ENCODE measurements at regions not wholly inside any gene's neighbourhood (a gene's known extent, or its start where the extent isn't known, plus 50 kb on each side); places are given as distances from the start of the nearest gene placed in this dataset.

GRCh38 chr6:170007468-170008293, 256.3 kb downstream of the ERMARD start:
- in situ Hi-C loops (cut with MboI; ENCODE audit: low sequenced_read_pairs, unreplicated experiment): no loop called here
- no peak for DNase-seq (ENCODE audit: low spot score)
- no peak for TF ChIP-seq CTCF (IDR thresholded peaks at IDR 0.05; ENCODE audit: borderline replicate concordance, control extremely low read depth, extremely low read depth, insufficient read depth, missing control alignments)

- no peak for DNase-seq (ENCODE audit: low spot score)
- in situ Hi-C loops (cut with MboI; ENCODE audit: low sequenced_read_pairs, unreplicated experiment): no loop called here
- TF ChIP-seq CTCF (IDR thresholded peaks at IDR 0.05; ENCODE audit: borderline replicate concordance, control extremely low read depth, extremely low read depth, insufficient read depth, missing control alignments): no peak
Measured at GRCh38 chr6:170006900-170007467, 255.6 kb downstream of the ERMARD start.

GRCh38 chr6:170006071-170006899, 254.9 kb downstream of the ERMARD start:
- no peak for TF ChIP-seq CTCF (IDR thresholded peaks at IDR 0.05; ENCODE audit: borderline replicate concordance, control extremely low read depth, extremely low read depth, insufficient read depth, missing control alignments)
- in situ Hi-C loops (cut with MboI; ENCODE audit: low sequenced_read_pairs, unreplicated experiment): no loop called here
- DNase-seq (ENCODE audit: low spot score): no peak

GRCh38 chr6:170005665-170006064, 254.2 kb downstream of the ERMARD start:
- TF ChIP-seq CTCF (IDR thresholded peaks at IDR 0.05; ENCODE audit: borderline replicate concordance, control extremely low read depth, extremely low read depth, insufficient read depth, missing control alignments): no peak
- in situ Hi-C loops (cut with MboI; ENCODE audit: low sequenced_read_pairs, unreplicated experiment): no loop called here
- DNase-seq (ENCODE audit: low spot score): no peak

GRCh38 chr6:170004585-170005210, 253.3 kb downstream of the ERMARD start:
- TF ChIP-seq CTCF (IDR thresholded peaks at IDR 0.05; ENCODE audit: borderline replicate concordance, control extremely low read depth, extremely low read depth, insufficient read depth, missing control alignments): no peak

More at GRCh38 chr6:170004585-170005210, 253.3 kb downstream of the ERMARD start:
- in situ Hi-C loops (cut with MboI; ENCODE audit: low sequenced_read_pairs, unreplicated experiment): no loop called here
- no peak for DNase-seq (ENCODE audit: low spot score)
